Stomach (tissue), 4 donors: ENCODE measurements at regions not wholly inside any gene's neighbourhood (a gene's known extent, or its start where the extent isn't known, plus 50 kb on each side); places are given as distances from the start of the nearest gene placed in this dataset.

Source experiments
- EP300 ChIP-seq: sonication (generic); formaldehyde crosslinking; IDR thresholded peaks from one replicate; pipeline ENCODE4 v1.6.1; 2017; ENCODE audit warnings: antibody characterized with exemption
- POLR2A ChIP-seq, 4 donors: fragments of 450-650 bp; IDR thresholded peaks; one replicate each; pipeline ENCODE4 v1.6.1; 2016; ENCODE audit warnings: antibody characterized with exemption in 4 of 4, control low read depth in 2 of 4, mild to moderate bottlenecking in 1 of 4, moderate library complexity in 1 of 4
- POLR2AphosphoS5 ChIP-seq, 3 donors: sonication (generic); formaldehyde crosslinking; IDR thresholded peaks; one replicate each; pipeline ENCODE4 v1.6.1; 2016; ENCODE audit warnings: antibody characterized with exemption in 3 of 3
- TF ChIP-seq, protein P1 (sequence below), 7 experiments: fragments of 450-650 bp in 4 of 7; fragments of 200-600 bp in 3 of 7; sonication (generic) in 3 of 7; IDR thresholded peaks; one replicate each; pipeline ENCODE4 v1.5.1; 2016 to 2019; ENCODE audit warnings: antibody characterized with exemption in 7 of 7, control low read depth in 2 of 7, mild to moderate bottlenecking in 1 of 7

DNA sequence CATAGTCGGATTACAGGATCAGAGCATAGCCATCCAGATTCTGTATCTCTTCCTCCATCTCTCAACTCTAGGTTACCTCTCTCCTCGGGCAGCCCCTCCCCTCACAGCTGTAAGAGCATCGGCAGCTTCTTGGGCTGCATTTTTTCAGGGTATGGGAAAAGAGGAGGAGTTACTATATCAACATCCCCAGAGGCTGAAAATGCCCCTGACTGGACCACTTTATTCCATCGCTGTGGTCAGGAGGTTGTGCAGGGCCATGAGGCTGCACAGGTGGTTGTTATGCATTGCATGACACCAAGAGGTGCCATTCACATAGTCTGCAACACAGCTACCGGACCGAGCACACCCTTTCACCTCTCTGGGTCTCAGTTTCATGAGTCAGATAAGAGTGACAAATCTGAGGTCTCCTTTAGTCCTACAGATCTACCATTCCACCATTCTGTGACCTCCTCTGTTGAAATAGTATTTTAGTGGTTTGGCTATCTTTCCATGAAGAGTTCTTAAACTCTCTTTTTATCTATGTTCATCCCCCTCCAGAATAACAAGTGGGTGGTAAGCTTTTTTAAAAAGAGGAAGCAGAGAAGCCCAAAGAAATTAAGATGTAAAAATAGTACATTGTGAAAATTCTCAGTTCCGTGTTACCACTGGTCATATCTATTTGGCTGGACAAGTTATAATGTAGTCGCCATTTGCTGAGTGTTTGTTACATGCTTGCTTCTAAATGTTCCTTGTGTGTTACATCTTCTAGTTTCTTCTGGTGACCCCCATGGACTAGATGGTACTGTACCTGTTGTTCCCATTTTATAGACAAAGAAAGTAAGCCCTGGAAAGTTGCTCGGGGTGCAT, 56.6 kb upstream of the SLC1A4 start:
- no peak for TF ChIP-seq POLR2A (IDR thresholded peaks at IDR 0.05)
- TF ChIP-seq, protein P1, sequence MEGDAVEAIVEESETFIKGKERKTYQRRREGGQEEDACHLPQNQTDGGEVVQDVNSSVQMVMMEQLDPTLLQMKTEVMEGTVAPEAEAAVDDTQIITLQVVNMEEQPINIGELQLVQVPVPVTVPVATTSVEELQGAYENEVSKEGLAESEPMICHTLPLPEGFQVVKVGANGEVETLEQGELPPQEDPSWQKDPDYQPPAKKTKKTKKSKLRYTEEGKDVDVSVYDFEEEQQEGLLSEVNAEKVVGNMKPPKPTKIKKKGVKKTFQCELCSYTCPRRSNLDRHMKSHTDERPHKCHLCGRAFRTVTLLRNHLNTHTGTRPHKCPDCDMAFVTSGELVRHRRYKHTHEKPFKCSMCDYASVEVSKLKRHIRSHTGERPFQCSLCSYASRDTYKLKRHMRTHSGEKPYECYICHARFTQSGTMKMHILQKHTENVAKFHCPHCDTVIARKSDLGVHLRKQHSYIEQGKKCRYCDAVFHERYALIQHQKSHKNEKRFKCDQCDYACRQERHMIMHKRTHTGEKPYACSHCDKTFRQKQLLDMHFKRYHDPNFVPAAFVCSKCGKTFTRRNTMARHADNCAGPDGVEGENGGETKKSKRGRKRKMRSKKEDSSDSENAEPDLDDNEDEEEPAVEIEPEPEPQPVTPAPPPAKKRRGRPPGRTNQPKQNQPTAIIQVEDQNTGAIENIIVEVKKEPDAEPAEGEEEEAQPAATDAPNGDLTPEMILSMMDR (IDR thresholded peaks at IDR 0.05) = no peak
- TF ChIP-seq EP300 = no peak
- TF ChIP-seq POLR2AphosphoS5 (IDR thresholded peaks at IDR 0.05) = no peak
